HCT116 (cell line): ENCODE measurements at regions not wholly inside any gene's neighbourhood (a gene's known extent, or its start where the extent isn't known, plus 50 kb on each side); places are given as distances from the start of the nearest gene placed in this dataset.

Source experiments
- ATAC-seq: fragments of 200-7000 bp; cut with Tn5 transposase; 2 replicates; pipeline ENCODE4 v1.9.1; 2020; ENCODE audit warnings: mild to moderate bottlenecking, moderate library complexity
- BruUV-seq: library from RNA; stranded (reverse); fragments of 400-500 nt; replicated peaks from 2 replicates; lab custom pipeline; 2021; lab: Mats Ljungman, UMichigan
- CTCF ChIA-PET: fragments of 300-600 bp; sonication (Branson Sonifier 250); formaldehyde crosslinking; loops from one replicate; lab custom pipeline; 2021; ENCODE audit warnings: antibody characterized with exemption; lab: Charles Lee
- POLR2A ChIA-PET: fragments of 300-600, 350-600 bp; sonication (Branson Sonifier 250); formaldehyde crosslinking; loops from one replicate; lab custom pipeline; 2021; ENCODE audit warnings: antibody characterized with exemption; lab: Charles Lee
- RAD21 ChIA-PET, 2 experiments: fragments of 300-600 bp; sonication (Branson Sonifier 250); formaldehyde crosslinking; loops; one replicate each; lab custom pipeline; 2023; ENCODE audit warnings: low total read pairs in 2 of 2; ENCODE audit not compliant: uncharacterized antibody in 2 of 2, unreplicated experiment in 2 of 2, low non-redundant PET in 1 of 2; lab: Charles Lee
- DNase-seq: peaks from one replicate; pipeline ENCODE4 v3.0.0-alpha.2; 2010; ENCODE audit warnings: low read depth, low spot score
- H2AFZ ChIP-seq: fragments of 200-600 bp; shearing (Covaris generic), sonication (generic); 2 replicates; pipeline ENCODE4 v1.6.1; 2017; ENCODE audit warnings: low read depth, mixed run types, mixed read lengths, antibody characterized with exemption, low read length; ENCODE audit not compliant: poor library complexity, severe bottlenecking
- H3K27ac ChIP-seq: 2 replicates; pipeline ENCODE4 v1.5.1; 2012; ENCODE audit warnings: low read depth, low read length
- H3K27me3 ChIP-seq: fragments of 200-600 bp; sonication (generic); 2 replicates; pipeline ENCODE4 v1.6.1; 2016; ENCODE audit warnings: mixed run types, low read length, mixed read lengths; ENCODE audit not compliant: insufficient read depth
- H3K36me3 ChIP-seq, 2 experiments: fragments of 200-500 bp in 1 of 2; fragments of 200-600 bp in 1 of 2; sonication (Bioruptor generic) in 1 of 2; sonication (generic) in 1 of 2; 2 replicates each; pipeline versions ENCODE4 v1.5.1 to v1.6.1; 2014 to 2016; ENCODE audit warnings: low read length in 2 of 2, inconsistent platforms in 1 of 2, mixed read lengths in 1 of 2, mixed run types in 1 of 2; ENCODE audit not compliant: insufficient read depth in 2 of 2, control insufficient read depth in 1 of 2
- H3K4me1 ChIP-seq, 2 experiments: fragments of 200-600 bp in 1 of 2; sonication (generic) in 1 of 2; 2 replicates each; pipeline versions ENCODE4 v1.5.1 to v1.6.1; 2012 to 2017; ENCODE audit warnings: low read length in 2 of 2, inconsistent platforms in 1 of 2, mild to moderate bottlenecking in 1 of 2, mixed read lengths in 1 of 2, mixed run types in 1 of 2, moderate library complexity in 1 of 2; ENCODE audit not compliant: insufficient read depth in 2 of 2, control insufficient read depth in 1 of 2
- H3K4me2 ChIP-seq: fragments of 200-600 bp; sonication (generic); 2 replicates; pipeline ENCODE4 v1.6.1; 2017; ENCODE audit warnings: mixed run types, low read length, mixed read lengths
- H3K4me3 ChIP-seq, 2 experiments: fragments of 200-600 bp in 1 of 2; sonication (generic) in 1 of 2; replicated peaks in 1 of 2; 2 replicates each; pipeline ENCODE4 v1.5.1; 2011 to 2016; ENCODE audit warnings: low read length in 2 of 2, control low read depth in 1 of 2, low read depth in 1 of 2, mild to moderate bottlenecking in 1 of 2, mixed read lengths in 1 of 2, mixed run types in 1 of 2
- H3K79me2 ChIP-seq: fragments of 200-600 bp; sonication (generic); 2 replicates; pipeline ENCODE4 v1.6.1; 2017; ENCODE audit warnings: mild to moderate bottlenecking, mixed run types, low read length, moderate library complexity, mixed read lengths; ENCODE audit not compliant: insufficient read depth
- H3K9ac ChIP-seq: fragments of 200-600 bp; sonication (generic); 2 replicates; pipeline ENCODE4 v1.6.1; 2016; ENCODE audit warnings: low read length, mixed read lengths
- H3K9me2 ChIP-seq: fragments of 200-600 bp; sonication (generic), shearing (Covaris generic); 2 replicates; pipeline ENCODE4 v1.6.1; 2017; ENCODE audit warnings: mixed run types, mild to moderate bottlenecking, moderate library complexity; ENCODE audit not compliant: insufficient read depth
- H3K9me3 ChIP-seq, 2 experiments: fragments of 200-500 bp in 1 of 2; fragments of 200-600 bp in 1 of 2; sonication (Bioruptor generic) in 1 of 2; sonication (generic) in 1 of 2; 2 replicates each; pipeline ENCODE4 v1.6.1; 2014 to 2017; ENCODE audit warnings: low read length in 2 of 2, mixed read lengths in 2 of 2, inconsistent platforms in 1 of 2, low read depth in 1 of 2, mild to moderate bottlenecking in 1 of 2, mixed run types in 1 of 2, moderate library complexity in 1 of 2; ENCODE audit not compliant: control insufficient read depth in 1 of 2, insufficient read depth in 1 of 2
- H4K20me1 ChIP-seq: fragments of 200-600 bp; sonication (generic), shearing (Covaris generic); 2 replicates; pipeline ENCODE4 v1.6.1; 2017; ENCODE audit warnings: mixed run types, mild to moderate bottlenecking, moderate library complexity; ENCODE audit not compliant: insufficient read depth
- CEBPB ChIP-seq: IDR thresholded peaks from 2 replicates; pipeline ENCODE4 v1.6.1; 2012; ENCODE audit warnings: low read depth
- CTCF ChIP-seq, 3 experiments: fragments of 200-600 bp in 1 of 3; sonication (generic) in 1 of 3; IDR thresholded peaks in 2 of 3; conservative IDR thresholded peaks in 1 of 3; 2 replicates each; pipeline ENCODE4 v1.5.1; 2012 to 2017; ENCODE audit warnings: low read depth in 2 of 3, low read length in 2 of 3, antibody characterized with exemption in 1 of 3, borderline replicate concordance in 1 of 3, control low read depth in 1 of 3, mild to moderate bottlenecking in 1 of 3, mixed read lengths in 1 of 3, mixed run types in 1 of 3, moderate library complexity in 1 of 3; ENCODE audit not compliant: insufficient read depth in 1 of 3
- ELF1 ChIP-seq: IDR thresholded peaks from 2 replicates; pipeline ENCODE4 v1.6.1; 2012; ENCODE audit warnings: low read depth, borderline replicate concordance
- EZH2phosphoT487 ChIP-seq: fragments of 200-600 bp; IDR thresholded peaks from 2 replicates; pipeline ENCODE4 v1.6.1; 2018; ENCODE audit warnings: antibody characterized with exemption, borderline replicate concordance
- FOSL1 ChIP-seq: IDR thresholded peaks from 2 replicates; pipeline ENCODE4 v1.6.1; 2012; ENCODE audit warnings: low read depth
- JUND ChIP-seq: IDR thresholded peaks from 2 replicates; pipeline ENCODE4 v1.6.1; 2012
- POLR2A ChIP-seq: IDR thresholded peaks from 2 replicates; pipeline ENCODE4 v1.7.0; 2011; ENCODE audit warnings: borderline replicate concordance; ENCODE audit not compliant: insufficient read depth, insufficient read length; ENCODE audit errors: extremely low read depth
- RAD21 ChIP-seq: IDR thresholded peaks from 2 replicates; pipeline ENCODE4 v1.6.1; 2012; ENCODE audit warnings: low read depth, mild to moderate bottlenecking
- REST ChIP-seq: IDR thresholded peaks from 2 replicates; pipeline ENCODE4 v1.6.1; 2012; ENCODE audit warnings: low read depth
- SP1 ChIP-seq: IDR thresholded peaks from 2 replicates; pipeline ENCODE4 v1.6.1; 2012; ENCODE audit warnings: low read depth
- SRF ChIP-seq: IDR thresholded peaks from 2 replicates; pipeline ENCODE4 v1.6.1; 2012; ENCODE audit warnings: low read depth
- TCF7L2 ChIP-seq: IDR thresholded peaks from 2 replicates; pipeline ENCODE4 v1.7.0; 2011; ENCODE audit warnings: borderline replicate concordance, inconsistent platforms; ENCODE audit not compliant: insufficient read depth, insufficient read length; ENCODE audit errors: extremely low read depth
- ZBTB33 ChIP-seq: IDR thresholded peaks from 2 replicates; pipeline ENCODE4 v1.6.1; 2011; ENCODE audit warnings: mild to moderate bottlenecking, low read length, moderate library complexity; ENCODE audit not compliant: insufficient replicate concordance; ENCODE audit errors: extremely low read depth
- ZFX ChIP-seq: fragments of 450-650 bp; IDR thresholded peaks from 2 replicates; pipeline ENCODE4 v1.6.1; 2017
- ZNF274 ChIP-seq: fragments of 200-500 bp; sonication (Bioruptor generic); IDR thresholded peaks from 2 replicates; pipeline ENCODE4 v1.6.1; 2014; ENCODE audit warnings: mild to moderate bottlenecking, low read depth, low read length, inconsistent platforms
- intact Hi-C: fragments of 100-400 bp; cut with micrococcal nuclease; formaldehyde crosslinking; loops from 2 replicates; pipeline ENCODE4 v1.10.0; 2022

GRCh38 chr3:67864587-67865183, 210.3 kb upstream of the SUCLG2 start:
- ChIA-PET RAD21 (no interaction called here), POLR2A (no interaction called here), CTCF (no interaction called here)
- TF ChIP-seq CEBPB (no peak), FOSL1 (no peak), ZBTB33 (no peak), TCF7L2 (no peak), EZH2phosphoT487 (no peak), REST (no peak), JUND (no peak), POLR2A (no peak), SP1 (no peak), RAD21 (no peak), ZNF274 (no peak), ZFX (no peak), ELF1 (no peak), CTCF (IDR thresholded peaks at IDR 0.05 in 2 of 3, conservative IDR thresholded peaks at IDR 0.05 in 1 of 3; ENCODE audit: borderline replicate concordance in 1 of 3, insufficient read depth in 1 of 3, low read depth in 2 of 3, low read length in 2 of 3) (no peak), SRF (no peak)
- no peak overlapping the region for H2AFZ ChIP-seq
- no peak overlapping the region for H3K9ac ChIP-seq
- H3K79me2 ChIP-seq, result no peaks in the 10 kb centered on the region
- no peak overlapping the region for H3K4me2 ChIP-seq
- ATAC-seq (no peak), DNase-seq (no peak)
- H3K4me3 ChIP-seq, result no peak overlapping the region
- no peaks in the 10 kb centered on the region for H3K4me1 ChIP-seq
- BruUV-seq, result no TSS peak
- no peaks in the 10 kb centered on the region for H4K20me1 ChIP-seq
- H3K9me3 ChIP-seq, result no peaks in the 10 kb centered on the region
- intact Hi-C loops, result loop anchor here (2.0 kb wide), 1 partner anchor 480 kb away; no protein-coding TSS in a partner anchor
- H3K36me3 ChIP-seq, result no peaks in the 10 kb centered on the region
- H3K9me2 ChIP-seq, result no peaks in the 10 kb centered on the region
- no peak overlapping the region for H3K27ac ChIP-seq
- no peaks in the 10 kb centered on the region for H3K27me3 ChIP-seq
